ENCODE measurements at regions not wholly inside any gene's neighbourhood (a gene's known extent, or its start where the extent isn't known, plus 50 kb on each side); places are given as distances from the start of the nearest gene placed in this dataset.

GRCh38 chr18:10060469-10060782 lies 146.6 kb downstream of the VAPA start:
- Histone ChIP-seq H3K4me1 (ENCODE audit: control insufficient read depth, insufficient read depth, low read length, poor library complexity, severe bottlenecking) (no peaks in the 10 kb centered on the region), H3K36me3 (ENCODE audit: control insufficient read depth, insufficient read depth, low read length) (no peaks in the 10 kb centered on the region), H3K4me3 (ENCODE audit: low read depth, low read length) (no peak overlapping the region), H3K27me3 (ENCODE audit: control insufficient read depth, insufficient read depth, low read length) (no peaks in the 10 kb centered on the region), H3K27ac (ENCODE audit: insufficient read depth, low read length, poor library complexity, severe bottlenecking) (no peak overlapping the region), H3K9me3 (ENCODE audit: control insufficient read depth in 2 of 2, low read length in 2 of 2) (no peaks in the 10 kb centered on the region)
- peaks cover 0 to 1% (median 0%) of the 10 kb centered on the region in 7 donors for H3K9me3 Mint-ChIP-seq
- H3K27me3 Mint-ChIP-seq, result peaks cover 17% of the 10 kb centered on the region
- no peaks in the 10 kb centered on the region for H3K36me3 Mint-ChIP-seq
- no peak overlapping the region for H3K27ac Mint-ChIP-seq
- H3K4me3 Mint-ChIP-seq, result no peak overlapping the region
- no peak for DNase-seq
- ATAC-seq (ENCODE audit: low read depth in 2 of 2), result no peak
- H3K4me1 Mint-ChIP-seq, result no peaks in the 10 kb centered on the region

DNA sequence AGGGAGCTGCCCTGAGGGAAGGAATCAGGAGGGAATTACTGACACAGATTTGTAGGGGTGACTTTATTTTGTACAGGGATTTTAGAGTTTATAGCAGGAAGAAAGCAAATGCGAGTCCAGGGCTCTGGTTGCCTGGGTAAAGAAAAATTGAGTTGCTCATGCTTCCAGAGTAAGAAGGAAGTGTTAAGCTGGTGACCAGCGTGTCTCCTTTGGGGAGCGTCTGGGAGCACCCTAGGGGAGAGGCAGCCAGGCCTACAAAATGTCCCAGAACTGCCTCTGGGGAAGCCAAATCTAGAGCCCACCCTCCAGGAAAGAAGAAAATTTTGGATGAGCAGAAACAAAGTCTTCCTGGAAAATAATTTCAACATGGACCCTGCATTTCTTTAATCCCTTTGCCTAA lies 147.0 kb downstream of the VAPA start:
- Mint-ChIP-seq H3K36me3 (no peaks in the 10 kb centered on the region), H3K4me3 (no peak overlapping the region), H3K27me3 (peaks cover 17% of the 10 kb centered on the region), H3K27ac (no peak overlapping the region), H3K9me3 (peaks cover 0 to 1% (median 0%) of the 10 kb centered on the region in 7 donors), H3K4me1 (no peaks in the 10 kb centered on the region)
- no peak overlapping the region for H3K4me3 ChIP-seq (ENCODE audit: low read depth, low read length)
- no peaks in the 10 kb centered on the region for H3K9me3 ChIP-seq (ENCODE audit: control insufficient read depth in 2 of 2, low read length in 2 of 2)
- DNase-seq (no peak), ATAC-seq (ENCODE audit: low read depth in 2 of 2) (no peak)
- H3K4me1 ChIP-seq (ENCODE audit: control insufficient read depth, insufficient read depth, low read length, poor library complexity, severe bottlenecking), result no peaks in the 10 kb centered on the region
- H3K36me3 ChIP-seq (ENCODE audit: control insufficient read depth, insufficient read depth, low read length), result no peaks in the 10 kb centered on the region
- no peak overlapping the region for H3K27ac ChIP-seq (ENCODE audit: insufficient read depth, low read length, poor library complexity, severe bottlenecking)
- H3K27me3 ChIP-seq (ENCODE audit: control insufficient read depth, insufficient read depth, low read length), result no peaks in the 10 kb centered on the region

DNA sequence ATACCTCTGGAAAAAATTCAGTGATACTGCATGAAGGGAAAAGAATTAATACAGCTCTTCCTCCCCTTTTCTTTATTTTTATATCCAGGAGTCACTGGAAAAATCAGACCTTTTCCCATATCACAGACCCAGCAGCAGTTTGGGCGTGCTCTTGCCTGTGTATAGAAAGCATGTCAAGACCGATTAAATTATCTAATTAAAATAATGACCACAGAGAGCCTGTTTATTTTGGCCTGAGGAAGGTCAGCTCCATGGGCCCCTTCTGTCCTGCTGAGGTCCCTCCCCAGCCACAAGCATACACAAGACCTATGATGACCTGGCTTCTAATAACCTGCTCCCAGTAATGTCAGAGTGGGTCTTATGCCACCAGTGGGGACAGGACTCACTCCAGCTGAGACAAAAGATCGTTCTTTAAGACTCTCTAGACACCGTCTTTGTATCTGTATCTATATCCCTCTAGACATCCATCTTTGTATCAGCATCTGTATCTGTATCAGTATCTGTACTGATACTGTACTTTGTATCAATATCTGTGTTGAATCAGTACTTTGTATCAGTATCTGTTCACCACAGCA lies 147.8 kb downstream of the VAPA start:
- Mint-ChIP-seq H3K27me3 (peaks cover 17% of the 10 kb centered on the region), H3K4me1 (no peaks in the 10 kb centered on the region), H3K36me3 (no peaks in the 10 kb centered on the region), H3K9me3 (peaks cover 0 to 1% (median 0%) of the 10 kb centered on the region in 7 donors), H3K4me3 (no peak overlapping the region), H3K27ac (no peak overlapping the region)
- Histone ChIP-seq H3K36me3 (ENCODE audit: control insufficient read depth, insufficient read depth, low read length) (no peaks in the 10 kb centered on the region), H3K9me3 (ENCODE audit: control insufficient read depth in 2 of 2, low read length in 2 of 2) (no peaks in the 10 kb centered on the region), H3K4me1 (ENCODE audit: control insufficient read depth, insufficient read depth, low read length, poor library complexity, severe bottlenecking) (no peaks in the 10 kb centered on the region), H3K27me3 (ENCODE audit: control insufficient read depth, insufficient read depth, low read length) (no peaks in the 10 kb centered on the region), H3K4me3 (ENCODE audit: low read depth, low read length) (no peak overlapping the region), H3K27ac (ENCODE audit: insufficient read depth, low read length, poor library complexity, severe bottlenecking) (no peak overlapping the region)
- ATAC-seq (ENCODE audit: low read depth in 2 of 2) (no peak), DNase-seq (no peak)

DNA sequence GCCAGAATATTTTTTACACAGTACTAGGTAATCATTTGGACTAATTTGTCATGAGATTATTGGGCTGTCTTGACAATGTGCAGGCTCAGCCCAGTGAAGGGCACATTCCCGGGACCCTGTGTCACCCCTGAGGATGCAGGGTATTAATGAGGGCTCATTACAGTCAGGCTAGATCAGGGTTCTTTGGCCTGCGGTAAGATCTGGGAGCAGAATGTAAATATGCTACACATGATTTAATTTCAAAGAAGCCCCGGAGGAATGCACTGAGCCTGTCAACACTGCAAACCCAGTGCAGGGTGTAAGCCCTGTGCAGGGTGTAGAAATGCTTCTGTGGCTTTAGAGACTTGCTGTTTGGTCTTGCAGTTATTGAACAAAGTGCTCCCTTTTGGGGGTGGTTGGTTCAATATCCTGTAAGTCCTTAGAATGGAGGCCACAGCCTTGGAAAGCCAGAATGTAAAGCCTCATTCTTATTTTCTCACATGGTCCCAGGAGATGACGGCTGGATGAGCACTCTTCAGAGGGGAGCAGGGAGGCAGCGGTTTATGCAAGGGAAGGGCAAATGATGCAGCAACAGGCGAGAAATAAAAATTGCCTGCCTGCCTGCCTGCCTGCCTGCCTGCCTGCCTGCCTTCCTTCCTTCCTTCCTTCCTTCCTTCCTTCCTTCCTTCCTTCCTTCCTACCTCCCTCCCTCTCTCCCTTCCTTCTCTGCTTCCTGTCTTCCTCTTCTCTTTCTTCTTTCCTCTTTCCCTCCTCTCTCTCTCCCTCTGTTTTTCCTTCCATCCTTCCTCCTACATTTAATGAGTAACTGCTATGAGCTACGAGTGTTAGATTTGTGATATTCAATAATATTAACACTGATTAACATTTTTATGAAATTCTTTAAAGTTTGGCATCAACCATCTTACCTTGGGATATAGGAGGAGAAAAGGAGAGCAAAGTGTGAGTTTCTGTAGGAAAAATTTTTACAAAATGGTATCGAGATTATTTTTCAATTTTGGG lies 148.8 kb downstream of the VAPA start:
- no peak overlapping the region for H3K27ac Mint-ChIP-seq
- H3K4me3 Mint-ChIP-seq, result no peak overlapping the region
- Histone ChIP-seq H3K27ac (ENCODE audit: insufficient read depth, low read length, poor library complexity, severe bottlenecking) (no peak overlapping the region), H3K9me3 (ENCODE audit: control insufficient read depth in 2 of 2, low read length in 2 of 2) (no peaks in the 10 kb centered on the region), H3K27me3 (ENCODE audit: control insufficient read depth, insufficient read depth, low read length) (no peaks in the 10 kb centered on the region), H3K4me3 (ENCODE audit: low read depth, low read length) (no peak overlapping the region), H3K36me3 (ENCODE audit: control insufficient read depth, insufficient read depth, low read length) (no peaks in the 10 kb centered on the region), H3K4me1 (ENCODE audit: control insufficient read depth, insufficient read depth, low read length, poor library complexity, severe bottlenecking) (no peaks in the 10 kb centered on the region)
- no peaks in the 10 kb centered on the region for H3K36me3 Mint-ChIP-seq
- no peak for ATAC-seq (ENCODE audit: low read depth in 2 of 2)
- DNase-seq, result no peak
- H3K27me3 Mint-ChIP-seq, result peaks cover 17% of the 10 kb centered on the region
- H3K4me1 Mint-ChIP-seq, result no peaks in the 10 kb centered on the region
- H3K9me3 Mint-ChIP-seq, result peaks cover 0 to 1% (median 0%) of the 10 kb centered on the region in 7 donors

DNA sequence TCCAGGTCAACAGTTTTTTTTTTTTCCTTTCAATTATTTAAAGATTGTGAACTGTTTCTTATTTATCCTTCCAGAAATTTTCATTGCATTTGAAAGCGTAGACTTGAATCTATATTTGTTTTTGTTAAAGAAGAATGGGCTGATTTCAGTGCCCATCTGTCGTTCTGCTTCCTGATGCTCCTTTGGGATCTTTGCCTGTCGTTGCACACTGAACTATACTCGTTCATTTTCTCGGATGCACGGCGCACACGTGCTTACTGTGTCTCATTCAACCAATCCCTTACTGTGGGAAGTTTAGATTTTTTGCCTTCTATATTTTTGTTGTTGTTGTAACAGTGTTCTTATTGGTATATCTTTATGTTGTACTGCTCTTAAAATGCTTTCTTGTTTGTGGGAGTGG lies 149.7 kb downstream of the VAPA start:
- H3K4me3 ChIP-seq (ENCODE audit: low read depth, low read length), result no peak overlapping the region
- no peaks in the 10 kb centered on the region for H3K36me3 Mint-ChIP-seq
- peaks cover 20% of the 10 kb centered on the region for H3K27me3 Mint-ChIP-seq
- no peaks in the 10 kb centered on the region for H3K36me3 ChIP-seq (ENCODE audit: control insufficient read depth, insufficient read depth, low read length)
- H3K9me3 ChIP-seq (ENCODE audit: control insufficient read depth in 2 of 2, low read length in 2 of 2), result no peaks in the 10 kb centered on the region
- no peaks in the 10 kb centered on the region for H3K4me1 Mint-ChIP-seq
- DNase-seq (no peak), ATAC-seq (ENCODE audit: low read depth in 2 of 2) (no peak)
- no peak overlapping the region for H3K4me3 Mint-ChIP-seq
- peaks cover 0 to 1% (median 0%) of the 10 kb centered on the region in 7 donors for H3K9me3 Mint-ChIP-seq
- no peaks in the 10 kb centered on the region for H3K27me3 ChIP-seq (ENCODE audit: control insufficient read depth, insufficient read depth, low read length)
- H3K4me1 ChIP-seq (ENCODE audit: control insufficient read depth, insufficient read depth, low read length, poor library complexity, severe bottlenecking), result no peaks in the 10 kb centered on the region
- no peak overlapping the region for H3K27ac Mint-ChIP-seq
- no peak overlapping the region for H3K27ac ChIP-seq (ENCODE audit: insufficient read depth, low read length, poor library complexity, severe bottlenecking)

GRCh38 chr18:10064267-10064666 lies 150.5 kb downstream of the VAPA start:
- DNase-seq (no peak), ATAC-seq (ENCODE audit: low read depth in 2 of 2) (no peak)
- Histone ChIP-seq H3K27me3 (ENCODE audit: control insufficient read depth, insufficient read depth, low read length) (no peaks in the 10 kb centered on the region), H3K4me3 (ENCODE audit: low read depth, low read length) (no peak overlapping the region), H3K4me1 (ENCODE audit: control insufficient read depth, insufficient read depth, low read length, poor library complexity, severe bottlenecking) (no peaks in the 10 kb centered on the region), H3K9me3 (ENCODE audit: control insufficient read depth in 2 of 2, low read length in 2 of 2) (no peaks in the 10 kb centered on the region), H3K27ac (ENCODE audit: insufficient read depth, low read length, poor library complexity, severe bottlenecking) (no peak overlapping the region), H3K36me3 (ENCODE audit: control insufficient read depth, insufficient read depth, low read length) (no peaks in the 10 kb centered on the region)
- Mint-ChIP-seq H3K9me3 (peaks cover 0 to 1% (median 0%) of the 10 kb centered on the region in 7 donors), H3K27ac (no peak overlapping the region), H3K4me1 (no peaks in the 10 kb centered on the region), H3K27me3 (peaks cover 21% of the 10 kb centered on the region), H3K4me3 (no peak overlapping the region), H3K36me3 (no peaks in the 10 kb centered on the region)

- Histone ChIP-seq H3K27me3 (ENCODE audit: control insufficient read depth, insufficient read depth, low read length) (no peaks in the 10 kb centered on the region), H3K36me3 (ENCODE audit: control insufficient read depth, insufficient read depth, low read length) (no peaks in the 10 kb centered on the region), H3K27ac (ENCODE audit: insufficient read depth, low read length, poor library complexity, severe bottlenecking) (no peak overlapping the region), H3K9me3 (ENCODE audit: control insufficient read depth in 2 of 2, low read length in 2 of 2) (no peaks in the 10 kb centered on the region), H3K4me3 (ENCODE audit: low read depth, low read length) (no peak overlapping the region), H3K4me1 (ENCODE audit: control insufficient read depth, insufficient read depth, low read length, poor library complexity, severe bottlenecking) (no peaks in the 10 kb centered on the region)
- DNase-seq (no peak), ATAC-seq (ENCODE audit: low read depth in 2 of 2) (no peak)
- peaks cover 0 to 1% (median 0%) of the 10 kb centered on the region in 7 donors for H3K9me3 Mint-ChIP-seq
- peaks cover 14% of the 10 kb centered on the region for H3K27me3 Mint-ChIP-seq
- no peak overlapping the region for H3K27ac Mint-ChIP-seq
- no peaks in the 10 kb centered on the region for H3K4me1 Mint-ChIP-seq
- no peaks in the 10 kb centered on the region for H3K36me3 Mint-ChIP-seq
- no peak overlapping the region for H3K4me3 Mint-ChIP-seq
Observed at GRCh38 chr18:10065296-10065695, 151.5 kb downstream of the VAPA start.
